ENCODE measurements at regions not wholly inside any gene's neighbourhood (a gene's known extent, or its start where the extent isn't known, plus 50 kb on each side); places are given as distances from the start of the nearest gene placed in this dataset.

- no peak for ATAC-seq
- TF ChIP-seq CSDC2 (CRISPR knock-in tag; IDR thresholded peaks at IDR 0.05) (no peak), TOX (CRISPR knock-in tag; IDR thresholded peaks at IDR 0.05; ENCODE audit: borderline replicate concordance) (no peak), ISL1 (CRISPR knock-in tag; IDR thresholded peaks at IDR 0.05) (no peak), TCF4 (CRISPR knock-in tag; IDR thresholded peaks at IDR 0.05; ENCODE audit: borderline replicate concordance) (no peak), ZFP30 (CRISPR knock-in tag; IDR thresholded peaks at IDR 0.05) (no peak), ZC3H10 (CRISPR knock-in tag; IDR thresholded peaks at IDR 0.05) (no peak), BACH2 (CRISPR knock-in tag; IDR thresholded peaks at IDR 0.05; ENCODE audit: borderline replicate concordance) (no peak), SNAI2 (CRISPR knock-in tag; IDR thresholded peaks at IDR 0.05) (no peak), POU6F1 (CRISPR knock-in tag; IDR thresholded peaks at IDR 0.05; ENCODE audit: borderline replicate concordance, low read depth) (no peak), PATZ1 (CRISPR knock-in tag; IDR thresholded peaks at IDR 0.05; ENCODE audit: borderline replicate concordance) (no peak), PPARA (CRISPR knock-in tag; IDR thresholded peaks at IDR 0.05; ENCODE audit: borderline replicate concordance) (no peak), GLIS3 (CRISPR knock-in tag; IDR thresholded peaks at IDR 0.05) (no peak)
Measured at GRCh38 chr13:28553971-28554370, 59.0 kb upstream of the FLT1 start.

- no peak for TF ChIP-seq ZNF565 (CRISPR knock-in tag; conservative IDR thresholded peaks at IDR 0.05; ENCODE audit: low read depth)
- no peak for TF ChIP-seq ZC3H10 (CRISPR knock-in tag; IDR thresholded peaks at IDR 0.05)
- TF ChIP-seq PATZ1 (CRISPR knock-in tag; IDR thresholded peaks at IDR 0.05; ENCODE audit: borderline replicate concordance): no peak
- TF ChIP-seq TCF4 (CRISPR knock-in tag; IDR thresholded peaks at IDR 0.05; ENCODE audit: borderline replicate concordance): no peak
- TF ChIP-seq GLIS3 (CRISPR knock-in tag; IDR thresholded peaks at IDR 0.05): no peak
- no peak for TF ChIP-seq ZFP30 (CRISPR knock-in tag; IDR thresholded peaks at IDR 0.05)
- TF ChIP-seq SNAI2 (CRISPR knock-in tag; IDR thresholded peaks at IDR 0.05): no peak
- TF ChIP-seq ESRRG (CRISPR knock-in tag; IDR thresholded peaks at IDR 0.05): no peak
- no peak for ATAC-seq
Measured at GRCh38 chr13:28552288-28552687, 57.4 kb upstream of the FLT1 start.

- ATAC-seq: no peak
- TF ChIP-seq ARNTL (CRISPR knock-in tag; IDR thresholded peaks at IDR 0.05; ENCODE audit: borderline replicate concordance, low read depth) (no peak), TOX (CRISPR knock-in tag; IDR thresholded peaks at IDR 0.05; ENCODE audit: borderline replicate concordance) (no peak), POU6F1 (CRISPR knock-in tag; IDR thresholded peaks at IDR 0.05; ENCODE audit: borderline replicate concordance, low read depth) (no peak), ISL1 (CRISPR knock-in tag; IDR thresholded peaks at IDR 0.05) (no peak), ZNF70 (CRISPR knock-in tag; IDR thresholded peaks at IDR 0.05) (no peak), TCF4 (CRISPR knock-in tag; IDR thresholded peaks at IDR 0.05; ENCODE audit: borderline replicate concordance) (no peak), ZFP3 (CRISPR knock-in tag; IDR thresholded peaks at IDR 0.05) (no peak), ZFP30 (CRISPR knock-in tag; IDR thresholded peaks at IDR 0.05) (no peak), PPARA (CRISPR knock-in tag; IDR thresholded peaks at IDR 0.05; ENCODE audit: borderline replicate concordance) (no peak), ZC3H10 (CRISPR knock-in tag; IDR thresholded peaks at IDR 0.05) (no peak), PATZ1 (CRISPR knock-in tag; IDR thresholded peaks at IDR 0.05; ENCODE audit: borderline replicate concordance) (no peak), ZNF565 (CRISPR knock-in tag; conservative IDR thresholded peaks at IDR 0.05; ENCODE audit: low read depth) (no peak), SNAI2 (CRISPR knock-in tag; IDR thresholded peaks at IDR 0.05) (no peak), ESRRG (CRISPR knock-in tag; IDR thresholded peaks at IDR 0.05) (no peak), CREB5 (CRISPR knock-in tag; IDR thresholded peaks at IDR 0.05; ENCODE audit: low read depth) (no peak), CSRNP3 (CRISPR knock-in tag; IDR thresholded peaks at IDR 0.05) (no peak), GLIS3 (CRISPR knock-in tag; IDR thresholded peaks at IDR 0.05) (no peak), CSDC2 (CRISPR knock-in tag; IDR thresholded peaks at IDR 0.05) (no peak), RARB (CRISPR knock-in tag; IDR thresholded peaks at IDR 0.05) (no peak)
Measured at GRCh38 chr13:28551498-28551895, 56.6 kb upstream of the FLT1 start.

Data from SK-N-SH treated with all-trans-retinoic acid at 6 μM for 48 hours (cell line).